ENCODE measurements at regions not wholly inside any gene's neighbourhood (a gene's known extent, or its start where the extent isn't known, plus 50 kb on each side); places are given as distances from the start of the nearest gene placed in this dataset.

GRCh38 chr22:44380756-44381486, 68.2 kb upstream of the SHISAL1 start:
- ATAC-seq (ENCODE audit: low FRiP score) (no peak), DNase-seq (ENCODE audit: low spot score) (peak; percentile 8)

GRCh38 chr22:44379817-44380755, 67.3 kb upstream of the SHISAL1 start:
- DNase-seq (ENCODE audit: low spot score) (no peak), ATAC-seq (ENCODE audit: low FRiP score) (no peak)
- no peak for TF ChIP-seq CTCF (IDR thresholded peaks at IDR 0.05)

More at GRCh38 chr22:44380756-44381486, 68.2 kb upstream of the SHISAL1 start:
- no peak for TF ChIP-seq CTCF (IDR thresholded peaks at IDR 0.05)

- ATAC-seq (ENCODE audit: low FRiP score) (no peak), DNase-seq (ENCODE audit: low spot score) (no peak)
- no peak for TF ChIP-seq CTCF (IDR thresholded peaks at IDR 0.05)
These were observed 65.6 kb upstream of the SHISAL1 start for GRCh38 chr22:44378380-44378779.

- DNase-seq (ENCODE audit: low spot score) (no peak), ATAC-seq (ENCODE audit: low FRiP score) (no peak)
- no peak for TF ChIP-seq CTCF (IDR thresholded peaks at IDR 0.05)
These were observed 62.7 kb upstream of the SHISAL1 start for GRCh38 chr22:44375451-44375850.

- DNase-seq (ENCODE audit: low spot score): no peak
- no peak for ATAC-seq (ENCODE audit: low FRiP score)
These were observed 60.5 kb upstream of the SHISAL1 start for GRCh38 chr22:44373234-44373633.

GRCh38 chr22:44372611-44373010, 59.9 kb upstream of the SHISAL1 start:
- no peak for TF ChIP-seq CTCF (IDR thresholded peaks at IDR 0.05)
- no peak for DNase-seq (ENCODE audit: low spot score)
- ATAC-seq (ENCODE audit: low FRiP score): no peak

More at GRCh38 chr22:44373234-44373633, 60.5 kb upstream of the SHISAL1 start:
- no peak for TF ChIP-seq CTCF (IDR thresholded peaks at IDR 0.05)
